Osteocyte (in vitro differentiated cells): ENCODE measurements at regions not wholly inside any gene's neighbourhood (a gene's known extent, or its start where the extent isn't known, plus 50 kb on each side); places are given as distances from the start of the nearest gene placed in this dataset.

ENCODE experiments used
- DNase-seq: peaks from one replicate; pipeline ENCODE4 v3.0.0; 2021; ENCODE audit warnings: mixed read lengths; ENCODE audit not compliant: unreplicated experiment; ENCODE audit errors: extremely low spot score
- H3K27ac Mint-ChIP-seq: one replicate; pipeline ENCODE4 v1.8.0; 2021; ENCODE audit warnings: mild to moderate bottlenecking, mixed read lengths; ENCODE audit not compliant: unreplicated experiment
- H3K27me3 Mint-ChIP-seq: one replicate; pipeline ENCODE4 v1.8.0; 2021; ENCODE audit warnings: mixed read lengths; ENCODE audit not compliant: unreplicated experiment
- H3K36me3 Mint-ChIP-seq: one replicate; pipeline ENCODE4 v1.8.0; 2021; ENCODE audit warnings: mixed read lengths; ENCODE audit not compliant: unreplicated experiment
- H3K4me1 Mint-ChIP-seq: one replicate; pipeline ENCODE4 v1.8.0; 2021; ENCODE audit warnings: mixed read lengths; ENCODE audit not compliant: unreplicated experiment
- H3K4me3 Mint-ChIP-seq: one replicate; pipeline ENCODE4 v1.8.0; 2021; ENCODE audit warnings: mild to moderate bottlenecking, moderate library complexity, mixed read lengths; ENCODE audit not compliant: unreplicated experiment
- H3K9me3 Mint-ChIP-seq: one replicate; pipeline ENCODE4 v1.8.0; 2021; ENCODE audit warnings: mixed read lengths; ENCODE audit not compliant: unreplicated experiment
- CTCF ChIP-seq: fragments of 200-600 bp; sonication (generic); IDR thresholded peaks from 2 replicates; pipeline ENCODE4 v1.5.0; 2021; ENCODE audit warnings: antibody characterized with exemption, mild to moderate bottlenecking, moderate library complexity

- DNase-seq: no peak
- Mint-ChIP-seq H3K27me3 (no peaks in the 10 kb centered on the region), H3K4me3 (no peak overlapping the region), H3K36me3 (no peaks in the 10 kb centered on the region), H3K9me3 (peaks cover 19% of the 10 kb centered on the region), H3K4me1 (no peaks in the 10 kb centered on the region), H3K27ac (no peak overlapping the region)
- TF ChIP-seq CTCF: no peak
Measured at GRCh38 chr3:144181062-144181461, 209.4 kb downstream of the DIPK2A start.

GRCh38 chr3:144182501-144182900 is 210.9 kb downstream of the DIPK2A start:
- H3K9me3 Mint-ChIP-seq: peaks cover 21% of the 10 kb centered on the region
- H3K4me3 Mint-ChIP-seq: no peak overlapping the region
- no peaks in the 10 kb centered on the region for H3K4me1 Mint-ChIP-seq
- TF ChIP-seq CTCF: no peak
- DNase-seq: no peak
- no peak overlapping the region for H3K27ac Mint-ChIP-seq
- no peaks in the 10 kb centered on the region for H3K36me3 Mint-ChIP-seq
- H3K27me3 Mint-ChIP-seq: no peaks in the 10 kb centered on the region

- TF ChIP-seq CTCF: no peak
- Mint-ChIP-seq H3K27me3 (no peaks in the 10 kb centered on the region), H3K36me3 (no peaks in the 10 kb centered on the region), H3K27ac (no peak overlapping the region), H3K9me3 (peaks cover 21% of the 10 kb centered on the region), H3K4me3 (no peak overlapping the region), H3K4me1 (no peaks in the 10 kb centered on the region)
- no peak for DNase-seq
Measured at GRCh38 chr3:144185276-144185675, 213.7 kb downstream of the DIPK2A start.

- no peaks in the 10 kb centered on the region for H3K36me3 Mint-ChIP-seq
- H3K4me3 Mint-ChIP-seq: no peak overlapping the region
- TF ChIP-seq CTCF: no peak
- no peak for DNase-seq
- no peak overlapping the region for H3K27ac Mint-ChIP-seq
- peaks cover 37% of the 10 kb centered on the region for H3K9me3 Mint-ChIP-seq
- H3K27me3 Mint-ChIP-seq: no peaks in the 10 kb centered on the region
- no peaks in the 10 kb centered on the region for H3K4me1 Mint-ChIP-seq
Measured at GRCh38 chr3:144187531-144188210, 216.0 kb downstream of the DIPK2A start.

GRCh38 chr3:144189044-144189443 is 217.4 kb downstream of the DIPK2A start:
- no peak overlapping the region for H3K27ac Mint-ChIP-seq
- no peak overlapping the region for H3K4me3 Mint-ChIP-seq
- no peak for TF ChIP-seq CTCF
- no peaks in the 10 kb centered on the region for H3K27me3 Mint-ChIP-seq
- no peaks in the 10 kb centered on the region for H3K4me1 Mint-ChIP-seq
- peaks cover 49% of the 10 kb centered on the region for H3K9me3 Mint-ChIP-seq
- H3K36me3 Mint-ChIP-seq: no peaks in the 10 kb centered on the region
- no peak for DNase-seq
